Endodermal cell (in vitro differentiated cells): ENCODE measurements at regions not wholly inside any gene's neighbourhood (a gene's known extent, or its start where the extent isn't known, plus 50 kb on each side); places are given as distances from the start of the nearest gene placed in this dataset.

Experiments used
- DNase-seq: peaks from one replicate; pipeline ENCODE4 v3.0.0-alpha.2; 2017
- H3K27ac ChIP-seq: 2 replicates; pipeline ENCODE4 v1.5.1; 2013; ENCODE audit warnings: mild to moderate bottlenecking, low read depth, low read length, moderate library complexity
- H3K27me3 ChIP-seq: 2 replicates; pipeline ENCODE4 v1.6.1; 2013; ENCODE audit warnings: mild to moderate bottlenecking, low read length, moderate library complexity; ENCODE audit not compliant: insufficient read depth, control insufficient read depth, poor library complexity, severe bottlenecking
- H3K36me3 ChIP-seq: 2 replicates; pipeline ENCODE4 v1.7.0; 2013; ENCODE audit warnings: mild to moderate bottlenecking, low read length, moderate library complexity; ENCODE audit not compliant: control insufficient read depth, insufficient read depth
- H3K4me1 ChIP-seq: one replicate; pipeline ENCODE4 v1.7.0; 2013; ENCODE audit warnings: low read length; ENCODE audit not compliant: control insufficient read depth, insufficient read depth
- H3K4me3 ChIP-seq: 2 replicates; pipeline ENCODE4 v1.5.1; 2013; ENCODE audit warnings: mild to moderate bottlenecking, low read length, moderate library complexity
- H3K9ac ChIP-seq: 2 replicates; pipeline ENCODE4 v1.6.1; 2013; ENCODE audit warnings: mild to moderate bottlenecking, low read length, moderate library complexity; ENCODE audit not compliant: poor library complexity, severe bottlenecking; ENCODE audit errors: extremely low read depth
- H3K9me3 ChIP-seq: 2 replicates; pipeline ENCODE4 v1.6.1; 2013; ENCODE audit warnings: mild to moderate bottlenecking, low read length, moderate library complexity; ENCODE audit not compliant: control insufficient read depth
- H3K27ac Mint-ChIP-seq: 2 replicates; pipeline ENCODE4 v1.8.0; 2020; ENCODE audit warnings: mixed read lengths
- H3K27me3 Mint-ChIP-seq: 2 replicates; pipeline ENCODE4 v1.8.0; 2021; ENCODE audit warnings: mild to moderate bottlenecking, mixed read lengths; ENCODE audit not compliant: insufficient read depth
- H3K36me3 Mint-ChIP-seq: 2 replicates; pipeline ENCODE4 v1.8.0; 2020; ENCODE audit warnings: low read depth, mixed read lengths
- H3K4me1 Mint-ChIP-seq: 2 replicates; pipeline ENCODE4 v1.8.0; 2020; ENCODE audit warnings: mixed read lengths
- H3K4me3 Mint-ChIP-seq: 2 replicates; pipeline ENCODE4 v1.8.0; 2020; ENCODE audit warnings: mild to moderate bottlenecking, moderate library complexity, mixed read lengths
- H3K9me3 Mint-ChIP-seq: 2 replicates; pipeline ENCODE4 v1.8.0; 2020; ENCODE audit warnings: mild to moderate bottlenecking, mixed read lengths
- CTCF ChIP-seq: fragments of 200-600 bp; sonication (generic); conservative IDR thresholded peaks from 2 replicates; pipeline ENCODE4 v1.5.0; 2021; ENCODE audit warnings: antibody characterized with exemption, mild to moderate bottlenecking
- WGBS, 2 experiments: methylation state at CpG; one replicate each; pipeline versions ENCODE4 v1.1.5 to v1.1.7; 2013; ENCODE audit warnings: missing lambda C conversion rate in 2 of 2, mixed read lengths in 1 of 2; ENCODE audit not compliant: insufficient coverage in 1 of 2, insufficient read length in 1 of 2; 5-methylcytosine and 5-hydroxymethylcytosine counted together

GRCh38 chr12:94872007-94872653 lies 131.4 kb downstream of the NDUFA12 start:
- no peak overlapping the region for H3K4me3 ChIP-seq

GRCh38 chr12:94870511-94870910 lies 133.0 kb downstream of the NDUFA12 start:
- no peaks in the 10 kb centered on the region for H3K9me3 Mint-ChIP-seq
- no peaks in the 10 kb centered on the region for H3K36me3 Mint-ChIP-seq
- H3K27me3 Mint-ChIP-seq: peaks cover 51% of the 10 kb centered on the region
- no peak for TF ChIP-seq CTCF
- WGBS, 2 experiments: 83 to 84% methylated on average over 4 to 5 of the region's 5 CpGs
- no peak overlapping the region for H3K27ac Mint-ChIP-seq
- no peak overlapping the region for H3K4me3 Mint-ChIP-seq
- Histone ChIP-seq H3K36me3 (no peaks in the 10 kb centered on the region), H3K4me1 (no peaks in the 10 kb centered on the region), H3K9ac (no peak overlapping the region), H3K9me3 (no peaks in the 10 kb centered on the region), H3K27me3 (peaks cover 63% of the 10 kb centered on the region), H3K4me3 (no peak overlapping the region), H3K27ac (no peak overlapping the region)
- no peak for DNase-seq
- H3K4me1 Mint-ChIP-seq: peaks cover 4% of the 10 kb centered on the region

More at GRCh38 chr12:94872007-94872653, 131.4 kb downstream of the NDUFA12 start:
- H3K4me1 Mint-ChIP-seq: peaks cover 1% of the 10 kb centered on the region
- H3K4me3 Mint-ChIP-seq: peak overlapping the region; percentile 39
- TF ChIP-seq CTCF: no peak
- H3K36me3 Mint-ChIP-seq: no peaks in the 10 kb centered on the region
- Histone ChIP-seq H3K9ac (no peak overlapping the region), H3K4me1 (no peaks in the 10 kb centered on the region), H3K9me3 (no peaks in the 10 kb centered on the region), H3K27me3 (peaks cover 72% of the 10 kb centered on the region), H3K36me3 (no peaks in the 10 kb centered on the region), H3K27ac (no peak overlapping the region)
- 84 to 93% methylated on average over 7 to 10 of the region's 11 CpGs for WGBS, 2 experiments
- H3K9me3 Mint-ChIP-seq: no peaks in the 10 kb centered on the region
- H3K27me3 Mint-ChIP-seq: peaks cover 61% of the 10 kb centered on the region
- H3K27ac Mint-ChIP-seq: no peak overlapping the region
- no peak for DNase-seq

DNA sequence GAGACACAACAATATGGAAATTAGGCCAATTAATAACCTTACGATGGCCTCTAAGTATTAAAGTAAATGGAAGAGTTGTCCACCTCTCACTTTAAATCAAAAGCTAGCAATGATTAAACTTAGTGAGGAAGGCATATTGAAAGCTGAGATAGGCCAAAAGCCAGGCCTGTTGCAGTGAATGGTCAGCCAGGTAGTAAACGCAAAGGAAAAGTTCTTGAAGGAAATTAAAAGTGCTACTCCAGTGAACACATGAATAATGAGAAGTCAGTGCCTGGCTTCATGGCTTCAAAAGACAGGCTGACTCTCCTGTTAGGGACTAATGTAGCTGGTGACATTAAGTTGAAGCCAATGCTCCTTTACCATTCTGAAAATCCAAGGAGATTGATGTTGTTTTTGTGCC lies 135.3 kb downstream of the NDUFA12 start:
- H3K4me1 Mint-ChIP-seq: peaks cover 3% of the 10 kb centered on the region

More for the DNA sequence above, 135.3 kb downstream of the NDUFA12 start:
- no peaks in the 10 kb centered on the region for H3K9me3 ChIP-seq
- no peak for DNase-seq
- no peak overlapping the region for H3K9ac ChIP-seq
- Mint-ChIP-seq H3K27ac (no peak overlapping the region), H3K36me3 (no peaks in the 10 kb centered on the region), H3K9me3 (peaks cover 2% of the 10 kb centered on the region), H3K4me3 (no peak overlapping the region), H3K27me3 (peaks cover 35% of the 10 kb centered on the region)
- no peak for TF ChIP-seq CTCF
- no peak overlapping the region for H3K4me3 ChIP-seq
- H3K36me3 ChIP-seq: no peaks in the 10 kb centered on the region
- H3K4me1 ChIP-seq: no peaks in the 10 kb centered on the region
- 80 to 96% methylated on average over 1 to 2 of the region's 2 CpGs for WGBS, 2 experiments
- H3K27me3 ChIP-seq: peaks cover 40% of the 10 kb centered on the region
- no peak overlapping the region for H3K27ac ChIP-seq
